ENCODE measurements at regions not wholly inside any gene's neighbourhood (a gene's known extent, or its start where the extent isn't known, plus 50 kb on each side); places are given as distances from the start of the nearest gene placed in this dataset.

- intact Hi-C loops (cut with micrococcal nuclease) = no loop called here
- H3K79me2 ChIP-seq (ENCODE audit: low read length) = no peaks in the 10 kb centered on the region
- H3K27ac ChIP-seq (ENCODE audit: low read length) = no peak overlapping the region
- H3K4me2 ChIP-seq (ENCODE audit: low read length) = no peak overlapping the region
- DNase-seq = no peak
- no peak overlapping the region for H3K9ac ChIP-seq (ENCODE audit: low read length)
- H4K20me1 ChIP-seq (ENCODE audit: low read length) = no peaks in the 10 kb centered on the region
- ChIA-PET POLR2A (ENCODE audit: unreplicated experiment) (no interaction called here), CTCF (no interaction called here)
- no peak overlapping the region for H2AFZ ChIP-seq (ENCODE audit: low read length)
- no peak overlapping the region for H3K4me3 ChIP-seq (ENCODE audit: low read length)
- no peaks in the 10 kb centered on the region for H3K9me3 ChIP-seq (ENCODE audit: low read length)
- no TSS peak for BruUV-seq (replicated peaks)
- H3K9me2 ChIP-seq (replicated peaks; ENCODE audit: low read length) = no peaks in the 10 kb centered on the region
- TF ChIP-seq EZH2phosphoT487 (IDR thresholded peaks at IDR 0.05; ENCODE audit: borderline replicate concordance, low read length) (no peak), EZH2 (IDR thresholded peaks at IDR 0.05; ENCODE audit: low read length, unreplicated experiment) (no peak)
- TF ChIP-seq, protein P1, sequence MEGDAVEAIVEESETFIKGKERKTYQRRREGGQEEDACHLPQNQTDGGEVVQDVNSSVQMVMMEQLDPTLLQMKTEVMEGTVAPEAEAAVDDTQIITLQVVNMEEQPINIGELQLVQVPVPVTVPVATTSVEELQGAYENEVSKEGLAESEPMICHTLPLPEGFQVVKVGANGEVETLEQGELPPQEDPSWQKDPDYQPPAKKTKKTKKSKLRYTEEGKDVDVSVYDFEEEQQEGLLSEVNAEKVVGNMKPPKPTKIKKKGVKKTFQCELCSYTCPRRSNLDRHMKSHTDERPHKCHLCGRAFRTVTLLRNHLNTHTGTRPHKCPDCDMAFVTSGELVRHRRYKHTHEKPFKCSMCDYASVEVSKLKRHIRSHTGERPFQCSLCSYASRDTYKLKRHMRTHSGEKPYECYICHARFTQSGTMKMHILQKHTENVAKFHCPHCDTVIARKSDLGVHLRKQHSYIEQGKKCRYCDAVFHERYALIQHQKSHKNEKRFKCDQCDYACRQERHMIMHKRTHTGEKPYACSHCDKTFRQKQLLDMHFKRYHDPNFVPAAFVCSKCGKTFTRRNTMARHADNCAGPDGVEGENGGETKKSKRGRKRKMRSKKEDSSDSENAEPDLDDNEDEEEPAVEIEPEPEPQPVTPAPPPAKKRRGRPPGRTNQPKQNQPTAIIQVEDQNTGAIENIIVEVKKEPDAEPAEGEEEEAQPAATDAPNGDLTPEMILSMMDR (conservative IDR thresholded peaks at IDR 0.05; ENCODE audit: low read depth, low read length) = no peak
- no peak for ATAC-seq
- peaks cover 39% of the 10 kb centered on the region for H3K4me1 ChIP-seq (ENCODE audit: insufficient read depth, low read length)
- H3K27me3 ChIP-seq (ENCODE audit: low read length) = no peaks in the 10 kb centered on the region
- no peaks in the 10 kb centered on the region for H3F3A ChIP-seq (ENCODE audit: low read length, unreplicated experiment)
- H3K36me3 ChIP-seq (ENCODE audit: low read depth, low read length) = no peaks in the 10 kb centered on the region
These were observed 64.7 kb upstream of the HDAC9 start for GRCh38 chr7:18430810-18431209.

DNA sequence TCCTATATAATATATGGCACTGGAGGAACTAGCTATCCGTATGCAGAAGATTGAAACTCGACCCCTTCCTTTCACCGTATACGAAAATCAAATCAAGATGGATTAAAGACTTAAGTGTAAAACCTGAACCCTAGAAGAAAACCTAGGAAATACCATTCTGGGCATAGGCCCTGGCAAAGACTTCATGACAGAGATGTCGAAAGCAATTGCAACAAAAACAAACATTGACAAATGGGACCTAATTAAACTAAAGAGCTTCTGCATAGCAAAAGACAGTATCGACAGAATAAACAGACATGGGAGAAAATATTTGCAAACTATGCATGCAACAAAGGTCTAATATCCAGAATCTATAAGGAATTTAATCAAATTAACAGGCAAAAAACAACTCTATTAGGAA is 61.4 kb upstream of the HDAC9 start:
- Histone ChIP-seq H3K4me1 (ENCODE audit: insufficient read depth, low read length) (peaks cover 10% of the 10 kb centered on the region), H3K36me3 (ENCODE audit: low read depth, low read length) (no peaks in the 10 kb centered on the region), H3K4me2 (ENCODE audit: low read length) (no peak overlapping the region), H3K27ac (ENCODE audit: low read length) (no peak overlapping the region), H3K4me3 (ENCODE audit: low read length) (no peak overlapping the region), H4K20me1 (ENCODE audit: low read length) (no peaks in the 10 kb centered on the region), H2AFZ (ENCODE audit: low read length) (no peak overlapping the region), H3K9me2 (replicated peaks; ENCODE audit: low read length) (no peaks in the 10 kb centered on the region), H3K27me3 (ENCODE audit: low read length) (no peaks in the 10 kb centered on the region), H3K79me2 (ENCODE audit: low read length) (no peaks in the 10 kb centered on the region), H3K9ac (ENCODE audit: low read length) (no peak overlapping the region), H3F3A (ENCODE audit: low read length, unreplicated experiment) (no peaks in the 10 kb centered on the region), H3K9me3 (ENCODE audit: low read length) (no peaks in the 10 kb centered on the region)
- DNase-seq = no peak
- no peak for ATAC-seq
- ChIA-PET POLR2A (ENCODE audit: unreplicated experiment) (no interaction called here), CTCF (interaction anchor here (0.6 kb wide), 1 partner anchor 77 kb away, joined by 3 read pairs; no protein-coding TSS in a partner anchor)
- BruUV-seq (replicated peaks) = no TSS peak
- intact Hi-C loops (cut with micrococcal nuclease) = no loop called here
- TF ChIP-seq, protein P1 (conservative IDR thresholded peaks at IDR 0.05; ENCODE audit: low read depth, low read length) = no peak
- TF ChIP-seq EZH2phosphoT487 (IDR thresholded peaks at IDR 0.05; ENCODE audit: borderline replicate concordance, low read length) (no peak), EZH2 (IDR thresholded peaks at IDR 0.05; ENCODE audit: low read length, unreplicated experiment) (no peak)

DNA sequence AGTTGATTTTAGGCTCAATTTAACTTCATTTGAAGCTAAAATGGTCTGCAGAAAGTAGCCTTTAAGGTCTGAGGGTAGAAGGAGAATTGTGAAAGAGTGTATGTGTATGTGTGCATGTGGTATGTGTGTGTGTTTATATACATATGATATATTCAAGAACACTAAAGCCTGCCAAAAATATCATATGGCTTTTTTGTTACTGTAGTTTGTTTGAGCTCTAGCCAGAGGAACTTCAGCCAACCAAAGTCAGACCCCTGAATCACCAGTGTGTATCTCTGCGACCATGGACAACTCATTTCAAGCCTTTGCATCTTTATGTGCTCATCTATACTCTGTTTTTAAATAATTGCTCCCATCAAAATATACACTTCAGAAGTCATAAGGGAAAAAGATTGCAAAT is 58.4 kb upstream of the HDAC9 start:
- no peaks in the 10 kb centered on the region for H3F3A ChIP-seq (ENCODE audit: low read length, unreplicated experiment)
- H3K9me2 ChIP-seq (replicated peaks; ENCODE audit: low read length) = no peaks in the 10 kb centered on the region
- no peak overlapping the region for H3K27ac ChIP-seq (ENCODE audit: low read length)
- ChIA-PET POLR2A (ENCODE audit: unreplicated experiment) (interaction anchor here (0.8 kb wide), 1 partner anchor 72 kb away, joined by 4 read pairs; no protein-coding TSS in a partner anchor), CTCF (no interaction called here)
- H3K79me2 ChIP-seq (ENCODE audit: low read length) = no peaks in the 10 kb centered on the region
- no peak for TF ChIP-seq EZH2phosphoT487 (IDR thresholded peaks at IDR 0.05; ENCODE audit: borderline replicate concordance, low read length)
- TF ChIP-seq EZH2 (IDR thresholded peaks at IDR 0.05; ENCODE audit: low read length, unreplicated experiment) = no peak
- TF ChIP-seq, protein P1 (conservative IDR thresholded peaks at IDR 0.05; ENCODE audit: low read depth, low read length) = no peak
- no peaks in the 10 kb centered on the region for H3K4me1 ChIP-seq (ENCODE audit: insufficient read depth, low read length)
- H3K36me3 ChIP-seq (ENCODE audit: low read depth, low read length) = no peaks in the 10 kb centered on the region
- H3K27me3 ChIP-seq (ENCODE audit: low read length) = no peaks in the 10 kb centered on the region
- H3K4me3 ChIP-seq (ENCODE audit: low read length) = no peak overlapping the region
- no peak overlapping the region for H2AFZ ChIP-seq (ENCODE audit: low read length)
- ATAC-seq (no peak), DNase-seq (no peak)
- H4K20me1 ChIP-seq (ENCODE audit: low read length) = no peaks in the 10 kb centered on the region
- BruUV-seq (replicated peaks) = no TSS peak
- no peak overlapping the region for H3K9ac ChIP-seq (ENCODE audit: low read length)
- H3K9me3 ChIP-seq (ENCODE audit: low read length) = no peaks in the 10 kb centered on the region
- H3K4me2 ChIP-seq (ENCODE audit: low read length) = no peak overlapping the region
- intact Hi-C loops (cut with micrococcal nuclease) = no loop called here
